Fibroblast of mammary gland (primary cell): ENCODE measurements at regions not wholly inside any gene's neighbourhood (a gene's known extent, or its start where the extent isn't known, plus 50 kb on each side); places are given as distances from the start of the nearest gene placed in this dataset.

Experiments
- DNase-seq: peaks from one replicate; pipeline ENCODE4 v3.0.0-alpha.2; 2010; ENCODE audit warnings: low read depth
- H3K4me3 ChIP-seq: 2 replicates; pipeline ENCODE4 v1.5.1; 2011; ENCODE audit warnings: low read depth, mild to moderate bottlenecking, low read length, moderate library complexity; ENCODE audit not compliant: control insufficient read depth
- TF ChIP-seq, protein P1 (sequence below): conservative IDR thresholded peaks from 2 replicates; pipeline ENCODE4 v1.5.1; 2011; ENCODE audit warnings: low read depth, low read length, inconsistent platforms; ENCODE audit not compliant: control insufficient read depth, insufficient read depth

DNA sequence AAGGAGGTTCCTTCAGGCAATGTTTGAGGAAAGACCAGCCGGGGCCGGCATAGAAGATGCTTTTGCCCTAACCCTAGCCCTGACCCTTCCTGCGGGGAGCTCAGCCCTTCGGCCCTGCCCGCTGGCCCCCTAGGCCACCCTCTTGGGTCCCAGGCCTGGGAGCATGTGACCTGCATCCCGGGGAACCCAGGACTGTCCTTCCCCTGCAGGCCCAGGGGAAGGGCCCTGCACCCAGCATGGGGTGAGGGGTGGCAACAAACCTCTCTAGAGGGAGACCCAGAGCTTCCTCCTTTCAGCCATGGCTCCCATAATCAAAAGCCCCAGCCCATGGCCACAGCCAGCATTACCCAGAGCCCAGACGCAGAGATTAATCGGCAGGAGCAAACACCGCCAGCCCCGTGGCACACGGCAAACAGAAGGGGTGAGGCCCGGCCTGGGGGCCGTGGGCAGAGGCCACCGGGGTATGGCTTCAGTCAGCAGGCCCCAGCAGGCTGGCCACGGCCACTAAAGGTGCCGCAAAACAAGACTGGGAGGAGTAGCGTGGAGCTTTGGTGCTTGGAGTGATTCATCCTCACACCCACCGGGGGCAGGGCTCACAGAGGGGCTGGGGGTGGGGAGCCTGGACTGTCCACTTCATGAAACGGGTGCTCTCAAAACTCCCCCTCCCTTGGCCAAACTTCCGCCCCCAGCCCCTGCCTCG, 61.6 kb upstream of the HPCAL1 start:
- TF ChIP-seq, protein P1, sequence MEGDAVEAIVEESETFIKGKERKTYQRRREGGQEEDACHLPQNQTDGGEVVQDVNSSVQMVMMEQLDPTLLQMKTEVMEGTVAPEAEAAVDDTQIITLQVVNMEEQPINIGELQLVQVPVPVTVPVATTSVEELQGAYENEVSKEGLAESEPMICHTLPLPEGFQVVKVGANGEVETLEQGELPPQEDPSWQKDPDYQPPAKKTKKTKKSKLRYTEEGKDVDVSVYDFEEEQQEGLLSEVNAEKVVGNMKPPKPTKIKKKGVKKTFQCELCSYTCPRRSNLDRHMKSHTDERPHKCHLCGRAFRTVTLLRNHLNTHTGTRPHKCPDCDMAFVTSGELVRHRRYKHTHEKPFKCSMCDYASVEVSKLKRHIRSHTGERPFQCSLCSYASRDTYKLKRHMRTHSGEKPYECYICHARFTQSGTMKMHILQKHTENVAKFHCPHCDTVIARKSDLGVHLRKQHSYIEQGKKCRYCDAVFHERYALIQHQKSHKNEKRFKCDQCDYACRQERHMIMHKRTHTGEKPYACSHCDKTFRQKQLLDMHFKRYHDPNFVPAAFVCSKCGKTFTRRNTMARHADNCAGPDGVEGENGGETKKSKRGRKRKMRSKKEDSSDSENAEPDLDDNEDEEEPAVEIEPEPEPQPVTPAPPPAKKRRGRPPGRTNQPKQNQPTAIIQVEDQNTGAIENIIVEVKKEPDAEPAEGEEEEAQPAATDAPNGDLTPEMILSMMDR, result no peak
- no peak overlapping the region for H3K4me3 ChIP-seq
- DNase-seq, result no peak

GRCh38 chr2:10241641-10242430, 60.9 kb upstream of the HPCAL1 start:
- no peak for DNase-seq
- TF ChIP-seq, protein P1, result no peak
- no peak overlapping the region for H3K4me3 ChIP-seq

DNA sequence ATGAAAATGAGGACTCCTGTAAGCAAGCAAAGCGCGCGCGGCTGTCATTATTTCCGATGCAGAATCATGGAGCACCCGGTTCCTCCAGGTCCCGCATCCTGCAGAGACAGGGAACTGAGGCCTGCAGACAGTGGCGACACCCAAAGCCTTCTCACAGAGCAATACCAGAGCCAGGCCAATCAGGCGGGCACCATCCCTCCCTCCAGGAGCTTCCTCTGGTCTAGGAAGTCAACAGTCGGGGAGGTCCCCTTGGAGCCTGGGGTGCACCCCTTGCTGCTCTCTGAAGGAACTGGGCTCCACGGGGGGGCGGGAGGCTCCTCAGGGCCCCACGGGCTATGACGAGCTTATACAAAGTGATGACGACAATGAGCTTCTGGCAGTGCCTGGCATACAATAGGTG, 60.3 kb upstream of the HPCAL1 start:
- TF ChIP-seq, protein P1, result no peak
- no peak overlapping the region for H3K4me3 ChIP-seq
- no peak for DNase-seq

GRCh38 chr2:10242998-10243925, 59.4 kb upstream of the HPCAL1 start:
- no peak for DNase-seq
- H3K4me3 ChIP-seq, result no peak overlapping the region
- TF ChIP-seq, protein P1, result no peak

- DNase-seq, result no peak
- no peak overlapping the region for H3K4me3 ChIP-seq
- TF ChIP-seq, protein P1, result no peak
Observed at GRCh38 chr2:10243926-10244270, 58.8 kb upstream of the HPCAL1 start.

DNA sequence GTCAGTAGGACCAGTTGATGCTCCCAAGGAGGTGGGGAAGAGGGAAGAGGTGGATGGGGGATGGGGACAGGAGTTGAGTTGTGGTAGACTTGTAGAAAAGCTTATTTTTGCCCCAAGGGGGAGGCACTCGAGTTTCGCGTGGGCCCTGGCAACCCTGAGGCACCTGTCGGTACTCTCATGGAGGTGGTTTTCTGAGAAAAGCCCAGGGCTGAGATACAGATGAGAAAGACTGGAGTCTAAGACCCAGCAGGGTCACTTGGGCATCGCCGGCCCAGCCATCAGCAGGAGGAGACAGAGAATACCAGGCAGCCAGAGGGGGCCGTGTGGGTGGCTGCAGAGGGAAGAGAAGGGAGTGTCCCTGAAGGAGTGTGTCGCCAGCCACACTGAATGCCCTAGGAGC, 57.7 kb upstream of the HPCAL1 start:
- H3K4me3 ChIP-seq, result no peak overlapping the region
- DNase-seq, result no peak
- TF ChIP-seq, protein P1, result no peak
